ENCODE measurements at regions not wholly inside any gene's neighbourhood (a gene's known extent, or its start where the extent isn't known, plus 50 kb on each side); places are given as distances from the start of the nearest gene placed in this dataset.
A peak's percentile ranks its signal among the peaks of the same experiment; 100 is the strongest.
"Not testable (repeated sequence)": the region's sequence is repeated elsewhere in the genome, so short reads cannot be mapped to it uniquely, and the experiment has no call there.

GRCh38 chr1:121546830-121547591 lies 362.2 kb downstream of the SRGAP2C start:
- Mint-ChIP-seq H3K4me3 (no peak overlapping the region), H3K27ac (no peak overlapping the region), H3K9me3 (no peaks in the 10 kb centered on the region), H3K4me1 (peaks cover 6% of the 10 kb centered on the region), H3K27me3 (ENCODE audit: low read depth) (no peaks in the 10 kb centered on the region), H3K36me3 (ENCODE audit: low read depth) (no peaks in the 10 kb centered on the region)
- TF ChIP-seq, protein P1, sequence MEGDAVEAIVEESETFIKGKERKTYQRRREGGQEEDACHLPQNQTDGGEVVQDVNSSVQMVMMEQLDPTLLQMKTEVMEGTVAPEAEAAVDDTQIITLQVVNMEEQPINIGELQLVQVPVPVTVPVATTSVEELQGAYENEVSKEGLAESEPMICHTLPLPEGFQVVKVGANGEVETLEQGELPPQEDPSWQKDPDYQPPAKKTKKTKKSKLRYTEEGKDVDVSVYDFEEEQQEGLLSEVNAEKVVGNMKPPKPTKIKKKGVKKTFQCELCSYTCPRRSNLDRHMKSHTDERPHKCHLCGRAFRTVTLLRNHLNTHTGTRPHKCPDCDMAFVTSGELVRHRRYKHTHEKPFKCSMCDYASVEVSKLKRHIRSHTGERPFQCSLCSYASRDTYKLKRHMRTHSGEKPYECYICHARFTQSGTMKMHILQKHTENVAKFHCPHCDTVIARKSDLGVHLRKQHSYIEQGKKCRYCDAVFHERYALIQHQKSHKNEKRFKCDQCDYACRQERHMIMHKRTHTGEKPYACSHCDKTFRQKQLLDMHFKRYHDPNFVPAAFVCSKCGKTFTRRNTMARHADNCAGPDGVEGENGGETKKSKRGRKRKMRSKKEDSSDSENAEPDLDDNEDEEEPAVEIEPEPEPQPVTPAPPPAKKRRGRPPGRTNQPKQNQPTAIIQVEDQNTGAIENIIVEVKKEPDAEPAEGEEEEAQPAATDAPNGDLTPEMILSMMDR (IDR thresholded peaks at IDR 0.05; ENCODE audit: unreplicated experiment in 3 of 3): no peak

DNA sequence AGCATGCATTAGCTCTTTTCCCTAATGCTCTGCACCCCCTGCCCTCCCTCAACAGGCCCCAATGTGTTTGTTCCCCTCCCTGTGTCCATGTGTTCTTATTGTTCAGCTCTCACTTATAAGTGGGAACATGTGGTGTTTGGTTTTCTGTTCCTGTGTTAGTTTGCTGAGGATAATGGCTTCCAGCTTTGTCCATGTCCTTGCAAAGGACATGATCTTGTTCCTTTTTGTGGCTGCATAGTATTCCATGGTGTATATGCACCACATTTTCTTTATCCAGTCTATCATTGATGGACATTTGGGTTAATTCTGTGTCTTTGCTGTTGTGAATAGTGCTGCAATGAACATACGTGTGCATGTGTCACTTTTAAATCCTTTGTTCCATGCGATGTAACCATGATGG lies 363.0 kb downstream of the SRGAP2C start:
- not testable (repeated sequence) for H3K9me3 Mint-ChIP-seq; H3K4me1 Mint-ChIP-seq; H3K27ac Mint-ChIP-seq; H3K4me3 Mint-ChIP-seq; H3K36me3 Mint-ChIP-seq (ENCODE audit: low read depth); H3K27me3 Mint-ChIP-seq (ENCODE audit: low read depth)

GRCh38 chr1:121550817-121551216 lies 366.0 kb downstream of the SRGAP2C start:
- not testable (repeated sequence) for H3K36me3 Mint-ChIP-seq (ENCODE audit: low read depth); H3K9me3 Mint-ChIP-seq; H3K27me3 Mint-ChIP-seq (ENCODE audit: low read depth); H3K4me1 Mint-ChIP-seq; H3K4me3 Mint-ChIP-seq; H3K27ac Mint-ChIP-seq

DNA sequence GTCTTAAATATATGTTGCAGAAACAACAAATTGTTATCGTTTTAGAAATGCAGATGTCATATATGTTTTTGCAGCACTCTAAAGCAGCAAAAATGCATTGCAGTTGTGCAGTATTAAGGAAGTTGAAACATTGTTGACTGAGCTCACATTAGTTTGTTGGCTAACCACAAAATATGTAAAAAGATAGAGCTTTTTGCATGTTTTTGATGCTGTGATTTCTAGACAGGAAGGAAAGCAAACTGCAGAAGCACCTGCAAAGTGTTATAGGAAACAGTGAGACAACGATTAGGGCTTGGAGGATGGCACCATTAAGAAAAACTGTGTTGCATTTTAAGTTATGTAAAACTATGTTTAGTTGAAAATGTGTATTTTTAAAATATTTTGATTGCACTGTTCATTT lies 366.7 kb downstream of the SRGAP2C start:
- H3K9me3 Mint-ChIP-seq; H3K36me3 Mint-ChIP-seq (ENCODE audit: low read depth); H3K27ac Mint-ChIP-seq; H3K4me3 Mint-ChIP-seq; H3K27me3 Mint-ChIP-seq (ENCODE audit: low read depth); H3K4me1 Mint-ChIP-seq: not testable (repeated sequence)

DNA sequence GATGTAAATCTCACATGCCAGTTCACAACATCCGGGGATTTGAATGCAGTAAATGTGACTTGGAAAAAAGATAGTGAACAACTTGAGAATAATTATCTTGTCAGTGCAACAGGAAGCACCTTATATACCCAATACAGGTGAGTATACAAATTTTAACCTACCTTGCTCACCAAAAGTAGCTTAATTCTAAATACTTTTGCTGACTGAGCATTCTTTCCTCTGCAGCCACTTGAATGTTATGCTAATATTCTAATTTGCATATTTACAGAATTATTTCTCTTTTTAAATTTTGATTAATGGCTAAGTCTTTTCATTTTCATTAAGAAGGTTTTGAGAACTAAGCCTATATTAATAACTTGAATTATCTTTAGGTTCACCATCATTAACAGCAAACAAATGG lies 371.8 kb downstream of the SRGAP2C start:
- H3K9me3 Mint-ChIP-seq; H3K27ac Mint-ChIP-seq; H3K36me3 Mint-ChIP-seq (ENCODE audit: low read depth); H3K27me3 Mint-ChIP-seq (ENCODE audit: low read depth); H3K4me3 Mint-ChIP-seq; H3K4me1 Mint-ChIP-seq: not testable (repeated sequence)

DNA sequence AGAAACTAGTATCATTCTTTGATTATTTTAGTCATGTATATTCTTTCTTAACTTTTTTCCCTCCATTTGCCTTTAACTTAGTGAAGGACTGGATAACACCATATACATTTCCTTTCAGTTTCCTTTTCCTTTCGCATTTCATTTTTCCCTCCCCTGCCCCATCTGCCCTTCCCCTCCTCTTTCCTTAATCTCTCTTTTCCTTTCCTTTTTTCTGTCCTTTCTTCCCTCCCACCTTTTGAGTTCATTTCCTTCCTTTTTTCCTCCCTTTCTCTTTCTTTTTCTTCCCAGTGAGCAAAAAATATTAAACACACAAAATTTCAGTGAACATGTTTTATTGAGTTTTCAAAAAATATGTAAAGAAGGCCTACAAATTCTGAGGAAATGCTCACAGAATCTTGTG lies 373.3 kb downstream of the SRGAP2C start:
- H3K27me3 Mint-ChIP-seq (ENCODE audit: low read depth); H3K4me3 Mint-ChIP-seq; H3K4me1 Mint-ChIP-seq; H3K36me3 Mint-ChIP-seq (ENCODE audit: low read depth); H3K9me3 Mint-ChIP-seq: not testable (repeated sequence)
- peak overlapping the region in 2 of 3 experiments; percentile 17 to 55 for H3K27ac Mint-ChIP-seq

- peak overlapping the region in 2 of 3 experiments; percentile 17 to 55 for H3K27ac Mint-ChIP-seq
- no peak overlapping the region for H3K4me3 Mint-ChIP-seq
- no peaks in the 10 kb centered on the region for H3K27me3 Mint-ChIP-seq (ENCODE audit: low read depth)
- TF ChIP-seq, protein P1 (IDR thresholded peaks at IDR 0.05; ENCODE audit: unreplicated experiment in 3 of 3): no peak
- no peaks in the 10 kb centered on the region for H3K4me1 Mint-ChIP-seq
- H3K36me3 Mint-ChIP-seq (ENCODE audit: low read depth): no peaks in the 10 kb centered on the region
- no peaks in the 10 kb centered on the region for H3K9me3 Mint-ChIP-seq
These were observed 373.7 kb downstream of the SRGAP2C start for GRCh38 chr1:121558514-121558913.

DNA sequence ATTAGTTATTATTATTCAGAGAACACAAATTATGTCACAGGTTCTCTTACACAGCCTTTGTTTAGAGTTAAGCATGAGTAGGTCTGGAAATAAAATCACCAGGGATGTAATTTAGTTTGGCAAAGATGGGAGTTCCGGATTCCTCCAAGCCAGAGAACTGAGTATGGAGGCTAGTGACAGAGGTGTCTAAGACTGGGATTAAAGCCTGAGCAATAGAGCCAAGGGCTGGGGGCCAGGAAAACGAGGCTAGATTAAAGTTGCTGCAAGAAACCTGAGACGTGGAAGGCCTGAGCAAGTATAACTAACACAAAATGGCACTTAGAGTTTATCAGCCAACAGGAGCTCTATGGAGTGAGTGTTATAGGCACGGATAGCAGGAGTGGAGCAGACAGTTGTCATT lies 381.6 kb downstream of the SRGAP2C start:
- H3K9me3 Mint-ChIP-seq: no peaks in the 10 kb centered on the region
- no peaks in the 10 kb centered on the region for H3K27me3 Mint-ChIP-seq (ENCODE audit: low read depth)
- TF ChIP-seq, protein P1 (IDR thresholded peaks at IDR 0.05; ENCODE audit: unreplicated experiment in 3 of 3): no peak
- peak overlapping the region in 1 of 3 experiments; percentile 8 for H3K27ac Mint-ChIP-seq
- no peak overlapping the region for H3K4me3 Mint-ChIP-seq
- H3K4me1 Mint-ChIP-seq: peaks cover 6% of the 10 kb centered on the region
- no peaks in the 10 kb centered on the region for H3K36me3 Mint-ChIP-seq (ENCODE audit: low read depth)

All from nephron (organoid).